HG03097 (cell line): ENCODE measurements at regions not wholly inside any gene's neighbourhood (a gene's known extent, or its start where the extent isn't known, plus 50 kb on each side); places are given as distances from the start of the nearest gene placed in this dataset.
"Not testable (repeated sequence)": the region's sequence is repeated elsewhere in the genome, so short reads cannot be mapped to it uniquely, and the experiment has no call there.

ENCODE experiments used
- ATAC-seq: cut with Tn5 transposase; IDR thresholded peaks from one replicate; pipeline ENCODE4 v1.9.1; 2021; ENCODE audit not compliant: unreplicated experiment, low FRiP score

DNA sequence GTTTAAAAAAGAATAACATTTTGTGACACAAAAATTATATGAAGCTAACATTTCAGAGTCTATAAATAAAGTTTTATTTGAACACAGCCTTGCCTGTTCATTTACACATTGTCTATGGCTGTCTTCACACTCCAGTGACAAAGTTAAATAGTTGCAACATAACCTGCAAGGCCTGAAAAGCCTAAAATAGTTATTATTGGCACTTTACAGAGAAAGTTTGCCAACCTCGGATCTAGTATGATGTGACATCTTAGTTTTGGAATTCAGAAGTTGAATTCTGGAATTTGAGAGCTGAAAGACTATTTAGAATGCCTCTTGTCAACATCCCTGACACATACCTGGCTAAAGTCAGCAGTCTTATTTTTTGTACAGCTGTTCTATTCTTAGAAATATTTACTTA is 68.3 kb downstream of the DYRK2 start:
- no peak for ATAC-seq

GRCh38 chr12:67719303-67719702 is 70.8 kb downstream of the DYRK2 start:
- ATAC-seq, result not testable (repeated sequence)

DNA sequence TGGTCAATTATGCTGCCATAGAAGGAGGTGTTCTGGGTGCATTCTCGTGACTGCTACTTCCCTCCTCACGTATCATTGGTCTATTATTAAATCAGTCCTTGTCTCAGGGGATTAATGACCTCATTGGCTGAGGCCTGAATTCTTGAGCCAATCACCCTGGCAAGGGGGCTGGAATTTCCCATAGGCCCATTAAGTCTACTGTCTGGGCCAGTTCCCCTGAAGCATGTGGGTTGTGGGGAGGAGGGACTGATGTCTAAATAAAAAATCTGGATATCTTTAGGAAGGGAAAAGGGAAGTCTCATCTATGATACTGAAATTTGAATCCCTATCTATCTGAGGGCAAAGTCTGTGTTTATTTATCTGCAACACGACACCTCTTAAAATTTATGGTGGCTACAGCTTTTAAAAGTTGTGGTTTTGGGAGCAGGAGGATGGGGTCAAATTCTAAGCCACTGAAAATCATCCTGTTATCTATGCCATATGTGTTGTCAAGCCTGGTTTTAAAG is 71.9 kb downstream of the DYRK2 start:
- no peak for ATAC-seq

- no peak for ATAC-seq
Observed at GRCh38 chr12:67721248-67721647, 72.7 kb downstream of the DYRK2 start.

- no peak for ATAC-seq
Observed at GRCh38 chr12:67722296-67722695, 73.8 kb downstream of the DYRK2 start.

DNA sequence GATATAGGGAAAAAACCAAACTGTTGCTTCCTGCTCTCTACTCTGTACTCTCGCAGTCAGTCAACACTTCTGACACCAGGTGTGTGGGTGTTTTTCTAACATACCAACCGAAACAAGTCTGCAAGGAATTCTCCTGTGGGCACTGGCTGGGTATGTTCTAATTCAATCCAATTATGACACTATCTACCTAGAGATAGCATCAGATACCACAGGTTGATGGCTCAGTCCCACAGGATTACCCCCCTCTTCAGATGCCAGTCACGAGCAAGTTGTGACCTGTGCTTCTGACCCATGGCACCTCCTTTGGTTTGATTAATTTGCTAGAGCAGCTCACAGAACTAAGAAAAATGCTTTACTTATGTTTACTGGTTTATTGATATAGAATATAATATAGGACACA is 78.3 kb downstream of the DYRK2 start:
- no peak for ATAC-seq

GRCh38 chr12:67727702-67728666 is 79.4 kb downstream of the DYRK2 start:
- ATAC-seq, result no peak

DNA sequence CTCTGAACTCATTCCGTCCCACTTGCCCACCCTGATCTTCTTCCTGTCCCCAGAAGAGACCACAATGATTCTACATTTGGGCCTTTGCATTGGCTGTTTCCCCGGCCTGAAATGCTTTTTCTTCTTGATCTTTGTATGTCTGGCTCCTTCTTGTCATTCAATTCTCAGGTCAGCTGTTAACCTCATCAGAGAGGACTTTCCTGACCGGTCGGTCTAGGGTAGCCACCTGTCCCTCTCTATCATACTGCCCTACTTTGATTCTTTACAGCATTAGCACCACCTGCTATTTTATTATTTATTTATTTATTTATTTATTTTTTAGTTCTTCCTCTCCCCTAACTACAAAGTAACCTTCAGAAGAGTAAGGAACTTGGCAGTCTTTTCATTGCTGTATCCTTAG is 84.3 kb downstream of the DYRK2 start:
- ATAC-seq, result no peak

- ATAC-seq, result no peak
Observed at GRCh38 chr12:67735868-67736267, 87.3 kb downstream of the DYRK2 start.

- ATAC-seq, result no peak
Observed at GRCh38 chr12:67740711-67741110, 92.2 kb downstream of the DYRK2 start.

GRCh38 chr12:67741270-67741669 is 92.7 kb downstream of the DYRK2 start:
- ATAC-seq, result no peak

DNA sequence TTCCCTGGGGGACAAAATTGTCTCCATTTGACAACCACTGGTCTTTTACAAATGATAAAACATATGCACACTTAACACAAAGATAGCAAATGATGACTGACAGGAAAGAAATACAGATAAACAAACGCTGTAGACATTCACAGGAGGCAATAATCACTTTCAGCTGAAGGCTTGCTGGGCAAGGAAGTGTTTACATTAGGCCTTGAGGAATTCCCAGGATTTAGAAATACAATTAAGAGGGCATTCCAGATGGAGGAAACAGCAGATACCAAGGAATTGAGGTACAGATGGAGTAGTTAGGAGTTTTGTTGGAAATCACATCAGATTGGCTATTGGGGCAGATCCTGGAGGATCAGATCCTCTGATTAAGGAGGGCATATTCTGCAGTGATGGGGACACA is 93.9 kb downstream of the DYRK2 start:
- no peak for ATAC-seq

GRCh38 chr12:67747869-67748742 is 99.6 kb downstream of the DYRK2 start:
- no peak for ATAC-seq

GRCh38 chr12:67748743-67749040 is 100.1 kb downstream of the DYRK2 start:
- no peak for ATAC-seq

DNA sequence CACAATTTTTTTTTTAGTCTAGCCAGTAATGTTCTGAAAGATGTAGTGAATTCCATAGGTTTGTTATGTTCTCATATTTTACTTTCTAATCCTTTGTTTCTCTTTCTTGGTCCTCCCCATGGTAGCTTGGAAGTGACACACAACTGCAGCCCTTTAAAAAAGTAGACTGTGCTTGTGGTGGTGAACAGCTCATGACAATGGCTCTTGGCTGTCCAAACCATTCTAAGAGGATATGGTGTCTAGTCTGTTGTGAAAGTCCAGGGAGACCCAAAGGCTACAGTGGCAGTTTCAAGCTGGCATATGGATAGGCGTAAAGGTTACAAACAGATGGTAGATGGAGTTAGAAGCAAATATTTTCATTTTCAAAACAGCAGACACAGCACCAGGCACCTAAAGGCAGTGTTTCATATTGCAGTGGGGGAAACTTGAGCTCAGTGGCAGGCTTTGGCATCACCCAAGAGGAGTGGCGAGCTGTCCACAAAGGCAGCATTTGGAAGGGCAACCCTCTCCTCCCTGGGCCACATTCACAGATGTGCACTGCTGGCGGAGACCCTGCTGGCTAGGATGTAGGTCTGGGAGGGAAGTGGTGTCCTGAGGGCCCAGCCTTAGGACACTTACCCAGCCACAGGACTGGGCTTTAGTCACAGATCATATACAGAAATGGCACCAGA is 102.1 kb downstream of the DYRK2 start:
- ATAC-seq, result no peak

GRCh38 chr12:67751381-67751928 is 102.9 kb downstream of the DYRK2 start:
- ATAC-seq, result no peak

DNA sequence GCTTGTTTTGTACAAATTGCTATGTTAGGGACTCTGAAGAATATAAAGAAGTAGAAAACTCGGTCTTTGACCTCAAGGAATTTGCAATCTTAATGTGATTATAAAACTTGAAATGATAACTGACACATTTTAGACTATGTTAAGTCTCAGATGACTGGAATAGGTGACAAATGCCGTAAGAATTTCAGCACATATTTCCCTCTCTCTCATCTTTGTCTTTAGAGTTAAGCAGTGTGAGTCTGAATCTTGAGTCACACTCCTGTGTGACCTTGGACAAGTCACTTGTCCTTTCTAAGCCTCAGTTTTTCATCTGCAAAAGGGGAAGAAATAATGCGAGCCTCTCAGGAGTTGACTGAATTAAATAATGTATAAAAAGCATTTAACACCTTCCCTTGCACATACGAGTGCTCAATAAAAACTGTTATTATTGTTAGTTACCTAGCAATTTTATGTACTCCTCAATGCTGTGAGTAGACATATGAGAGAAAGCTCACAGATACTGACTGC is 103.7 kb downstream of the DYRK2 start:
- ATAC-seq, result no peak

DNA sequence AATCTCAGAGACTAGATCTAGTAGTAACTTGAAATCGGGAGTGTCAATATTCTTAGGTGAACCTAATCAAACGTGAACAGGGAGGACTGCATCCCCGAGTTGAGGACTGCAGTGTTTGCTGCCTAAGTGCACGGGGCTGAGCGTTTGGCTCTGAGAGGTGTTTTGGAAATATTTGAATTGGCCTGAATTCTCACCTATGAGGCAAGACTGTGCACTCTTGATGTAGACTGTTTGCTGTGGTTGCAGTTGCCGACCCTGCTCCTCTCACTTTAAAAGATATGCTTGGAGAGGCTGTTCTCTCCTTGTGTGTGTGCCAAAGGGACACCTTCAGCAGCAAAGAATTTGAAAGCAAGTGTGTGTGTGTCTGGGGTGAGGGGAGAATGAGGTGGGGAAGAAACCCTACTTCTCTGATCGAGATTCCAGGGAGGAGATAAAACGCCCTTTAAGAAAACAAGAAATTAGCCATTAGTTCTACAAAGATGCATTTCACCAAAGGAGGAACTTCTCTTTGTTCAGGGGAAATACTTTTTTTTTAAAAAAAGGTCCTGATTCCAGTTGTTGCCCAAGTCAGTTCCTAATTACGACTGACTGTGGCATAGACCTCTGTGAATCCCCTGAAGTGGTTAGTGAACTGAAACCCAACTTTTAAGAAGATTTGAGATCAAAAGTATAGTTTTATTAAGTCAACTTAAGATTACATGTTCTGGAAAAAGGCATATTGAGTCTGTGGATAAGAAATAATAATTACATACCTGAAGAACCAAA is 106.6 kb downstream of the DYRK2 start:
- ATAC-seq, result no peak

- ATAC-seq, result no peak
Observed at GRCh38 chr12:67757651-67758050, 109.1 kb downstream of the DYRK2 start.

GRCh38 chr12:67758119-67758518 is 109.6 kb downstream of the DYRK2 start:
- ATAC-seq, result peak; percentile 89
